DOHH2 (cell line): ENCODE measurements at regions not wholly inside any gene's neighbourhood (a gene's known extent, or its start where the extent isn't known, plus 50 kb on each side); places are given as distances from the start of the nearest gene placed in this dataset.

Source experiments
- H3F3A ChIP-seq: fragments of 200-600 bp; sonication (generic), shearing (Covaris generic); 2 replicates; pipeline ENCODE4 v1.6.0; 2016; ENCODE audit warnings: antibody characterized with exemption, mild to moderate bottlenecking; ENCODE audit not compliant: control insufficient read depth, insufficient read depth
- H3K27ac ChIP-seq: fragments of 200-600 bp; sonication (generic); 2 replicates; pipeline ENCODE4 v1.5.1; 2014; ENCODE audit warnings: low read depth, mild to moderate bottlenecking, low read length, moderate library complexity
- H3K27me3 ChIP-seq: fragments of 200-600 bp; sonication (generic); 2 replicates; pipeline ENCODE4 v1.6.1; 2014; ENCODE audit warnings: mild to moderate bottlenecking, low read length, mixed read lengths; ENCODE audit not compliant: control insufficient read depth
- H3K36me3 ChIP-seq: fragments of 200-600 bp; sonication (generic); 2 replicates; pipeline ENCODE4 v1.6.1; 2014; ENCODE audit warnings: mild to moderate bottlenecking, low read length, moderate library complexity, mixed read lengths; ENCODE audit not compliant: control insufficient read depth
- H3K4me1 ChIP-seq: fragments of 200-600 bp; sonication (generic); 2 replicates; pipeline ENCODE4 v1.6.1; 2014; ENCODE audit warnings: mild to moderate bottlenecking, low read length, mixed read lengths; ENCODE audit not compliant: control insufficient read depth
- H3K4me2 ChIP-seq: fragments of 200-600 bp; sonication (generic); 2 replicates; pipeline ENCODE4 v1.6.0; 2014; ENCODE audit warnings: mild to moderate bottlenecking, low read length, moderate library complexity
- H3K4me3 ChIP-seq: fragments of 200-600 bp; sonication (generic); 2 replicates; pipeline ENCODE4 v1.5.1; 2014; ENCODE audit warnings: mild to moderate bottlenecking, low read length, mixed read lengths
- H3K79me2 ChIP-seq: fragments of 200-600 bp; sonication (generic); 2 replicates; pipeline ENCODE4 v1.6.1; 2014; ENCODE audit warnings: mild to moderate bottlenecking, low read length, mixed read lengths; ENCODE audit not compliant: control insufficient read depth
- H3K9me2 ChIP-seq: fragments of 200-600 bp; sonication (generic); replicated peaks from 2 replicates; pipeline ENCODE4 v1.6.1; 2014; ENCODE audit warnings: mild to moderate bottlenecking, low read length, mixed read lengths; ENCODE audit not compliant: control insufficient read depth
- H3K9me3 ChIP-seq: fragments of 200-600 bp; sonication (generic); 2 replicates; pipeline ENCODE4 v1.6.1; 2014; ENCODE audit warnings: antibody characterized with exemption, low read length, mixed read lengths; ENCODE audit not compliant: control insufficient read depth, insufficient read depth
- H4K20me1 ChIP-seq: fragments of 200-600 bp; sonication (generic); 2 replicates; pipeline ENCODE4 v1.6.0; 2014; ENCODE audit warnings: low read depth, mild to moderate bottlenecking, antibody characterized with exemption, low read length, moderate library complexity; ENCODE audit not compliant: control insufficient read depth, insufficient read depth
- CTCF ChIP-seq: fragments of 200-600 bp; sonication (generic); IDR thresholded peaks from one replicate; pipeline ENCODE4 v1.5.1; 2014; ENCODE audit warnings: antibody characterized with exemption, mild to moderate bottlenecking, low read depth, low read length; ENCODE audit not compliant: poor library complexity, severe bottlenecking
- EZH2phosphoT487 ChIP-seq: fragments of 200-600 bp; sonication (generic); IDR thresholded peaks from 2 replicates; pipeline ENCODE4 v1.6.1; 2017; ENCODE audit warnings: borderline replicate concordance, mild to moderate bottlenecking, antibody characterized with exemption, low read length, moderate library complexity, mixed read lengths

- Histone ChIP-seq H3K4me1 (no peaks in the 10 kb centered on the region), H3K27me3 (peaks cover 32% of the 10 kb centered on the region), H4K20me1 (no peaks in the 10 kb centered on the region), H3K36me3 (no peaks in the 10 kb centered on the region), H3K27ac (no peak overlapping the region), H3K9me3 (no peaks in the 10 kb centered on the region), H3K79me2 (no peaks in the 10 kb centered on the region), H3K4me3 (no peak overlapping the region), H3K4me2 (no peak overlapping the region), H3K9me2 (no peaks in the 10 kb centered on the region), H3F3A (no peaks in the 10 kb centered on the region)
- TF ChIP-seq CTCF (no peak), EZH2phosphoT487 (no peak)
Measured at GRCh38 chr3:186461141-186461540, 83.0 kb downstream of the CRYGS start.

DNA sequence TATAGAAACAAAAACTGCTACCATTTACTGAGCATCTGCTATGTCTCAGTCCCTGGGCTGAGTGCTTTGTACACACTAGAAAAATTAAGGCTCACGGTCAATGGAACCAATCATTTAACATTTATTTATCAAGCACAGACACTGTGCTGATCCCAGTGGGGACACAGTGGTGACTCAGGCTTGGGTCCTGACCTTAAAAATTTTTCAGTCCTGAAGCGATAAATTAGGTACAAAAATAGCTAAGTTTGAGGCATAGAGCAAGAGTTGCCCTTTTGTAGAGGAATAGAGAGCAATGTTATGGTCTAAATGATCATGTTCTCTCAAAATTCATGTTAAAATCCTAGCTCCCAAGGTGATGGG is 85.1 kb downstream of the CRYGS start:
- H3K4me3 ChIP-seq = no peak overlapping the region
- no peaks in the 10 kb centered on the region for H3K9me3 ChIP-seq
- TF ChIP-seq CTCF = no peak
- no peak for TF ChIP-seq EZH2phosphoT487
- H3K27ac ChIP-seq = no peak overlapping the region
- H3K9me2 ChIP-seq = no peaks in the 10 kb centered on the region
- H3K4me2 ChIP-seq = no peak overlapping the region
- H3K4me1 ChIP-seq = no peaks in the 10 kb centered on the region
- no peaks in the 10 kb centered on the region for H3F3A ChIP-seq
- peaks cover 38% of the 10 kb centered on the region for H3K27me3 ChIP-seq
- H3K36me3 ChIP-seq = no peaks in the 10 kb centered on the region
- H4K20me1 ChIP-seq = no peaks in the 10 kb centered on the region
- no peaks in the 10 kb centered on the region for H3K79me2 ChIP-seq

DNA sequence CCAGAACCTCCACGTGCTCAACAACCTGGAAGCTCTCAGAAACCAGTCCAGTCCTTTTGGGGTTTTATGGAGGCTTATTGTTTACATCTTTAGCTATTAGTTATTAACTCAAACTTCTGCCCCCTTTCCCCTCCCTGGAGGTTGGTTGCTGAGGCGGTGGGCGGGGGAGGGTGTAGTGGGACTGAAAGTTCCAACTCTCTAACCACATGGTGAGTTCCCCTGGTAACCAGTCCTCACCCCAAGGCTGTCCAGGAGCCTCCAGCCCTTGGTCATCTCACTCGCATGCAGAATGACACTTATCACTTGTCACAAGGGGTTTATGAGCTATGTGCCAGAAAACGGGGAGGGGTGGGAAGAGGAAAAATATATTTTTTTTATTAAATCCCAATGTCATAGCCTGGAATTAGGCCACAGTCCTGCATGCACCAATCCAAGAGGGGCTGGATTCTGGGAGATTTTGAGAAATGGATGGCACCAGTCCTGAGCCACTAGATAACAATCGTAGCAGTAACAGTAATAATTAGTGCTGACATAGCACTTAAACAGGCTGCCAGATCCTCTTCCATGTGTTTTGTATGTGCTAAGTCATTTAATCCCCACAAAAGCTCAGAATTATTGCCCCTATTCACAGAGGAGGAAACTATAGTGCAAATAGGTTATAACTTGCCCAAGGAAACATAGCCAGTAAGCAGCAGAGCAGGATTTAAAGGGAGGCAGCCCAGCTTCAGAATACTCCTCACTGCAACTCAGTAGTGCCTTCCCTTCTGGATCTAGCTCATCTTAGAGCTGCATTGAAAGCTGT is 85.7 kb downstream of the CRYGS start:
- H3K9me2 ChIP-seq = no peaks in the 10 kb centered on the region
- TF ChIP-seq EZH2phosphoT487 (no peak), CTCF (no peak)
- H3K4me3 ChIP-seq = no peak overlapping the region
- H3K79me2 ChIP-seq = no peaks in the 10 kb centered on the region
- H3K4me2 ChIP-seq = no peak overlapping the region
- H3K27ac ChIP-seq = no peak overlapping the region
- H3K4me1 ChIP-seq = no peaks in the 10 kb centered on the region
- H4K20me1 ChIP-seq = no peaks in the 10 kb centered on the region
- H3K9me3 ChIP-seq = no peaks in the 10 kb centered on the region
- H3F3A ChIP-seq = no peaks in the 10 kb centered on the region
- H3K36me3 ChIP-seq = no peaks in the 10 kb centered on the region
- peaks cover 36% of the 10 kb centered on the region for H3K27me3 ChIP-seq
